H9 (cell line): ENCODE measurements at regions not wholly inside any gene's neighbourhood (a gene's known extent, or its start where the extent isn't known, plus 50 kb on each side); places are given as distances from the start of the nearest gene placed in this dataset.

Source experiments
- DNase-seq: peaks from one replicate; pipeline ENCODE4 v3.0.0-alpha.2; 2017
- H2AFZ ChIP-seq: one replicate; pipeline ENCODE4 v1.6.1; 2013; ENCODE audit warnings: mild to moderate bottlenecking, low read length, control low read depth, moderate library complexity
- H2AK5ac ChIP-seq: 2 replicates; pipeline ENCODE4 v1.6.1; 2013; ENCODE audit warnings: low read length, control low read depth, mixed read lengths; ENCODE audit not compliant: insufficient read length
- H2BK120ac ChIP-seq: one replicate; pipeline ENCODE4 v1.6.1; 2013; ENCODE audit warnings: low read depth, mild to moderate bottlenecking, low read length, control low read depth, inconsistent platforms; ENCODE audit not compliant: poor library complexity, severe bottlenecking
- H2BK12ac ChIP-seq: 2 replicates; pipeline ENCODE4 v1.6.1; 2013; ENCODE audit warnings: low read length, control low read depth, mixed read lengths, low read depth; ENCODE audit not compliant: insufficient read length
- H2BK15ac ChIP-seq: 2 replicates; pipeline ENCODE4 v1.6.1; 2013; ENCODE audit warnings: low read depth, low read length, control low read depth
- H2BK20ac ChIP-seq: one replicate; pipeline ENCODE4 v1.6.1; 2013; ENCODE audit warnings: low read depth, mild to moderate bottlenecking, low read length, control low read depth, inconsistent platforms; ENCODE audit not compliant: poor library complexity, severe bottlenecking
- H2BK5ac ChIP-seq: 2 replicates; pipeline ENCODE4 v1.6.1; 2013; ENCODE audit warnings: low read length, control low read depth, mixed read lengths; ENCODE audit not compliant: insufficient read length
- H3K14ac ChIP-seq: 2 replicates; pipeline ENCODE4 v1.6.1; 2013; ENCODE audit warnings: low read length, control low read depth; ENCODE audit not compliant: insufficient read depth
- H3K18ac ChIP-seq: 2 replicates; pipeline ENCODE4 v1.6.1; 2013; ENCODE audit warnings: low read depth, mild to moderate bottlenecking, mixed read lengths, low read length, control low read depth; ENCODE audit not compliant: insufficient read length
- H3K23ac ChIP-seq: 2 replicates; pipeline ENCODE4 v1.6.1; 2013; ENCODE audit warnings: low read length, control low read depth, mixed read lengths, low read depth; ENCODE audit not compliant: insufficient read length
- H3K23me2 ChIP-seq: 2 replicates; pipeline ENCODE4 v1.6.1; 2013; ENCODE audit warnings: low read depth, mild to moderate bottlenecking, mixed read lengths, low read length, control low read depth; ENCODE audit not compliant: insufficient read length, poor library complexity, severe bottlenecking
- H3K27ac ChIP-seq: 2 replicates; pipeline ENCODE4 v1.5.1; 2013; ENCODE audit warnings: low read length, control low read depth, mixed read lengths, low read depth; ENCODE audit not compliant: insufficient read length
- H3K27me3 ChIP-seq: 2 replicates; pipeline ENCODE4 v1.6.1; 2013; ENCODE audit warnings: low read length, control low read depth, inconsistent platforms; ENCODE audit not compliant: insufficient read depth
- H3K4ac ChIP-seq: 2 replicates; pipeline ENCODE4 v1.6.1; 2013; ENCODE audit warnings: low read depth, mild to moderate bottlenecking, control low read depth, inconsistent platforms, low read length, moderate library complexity
- H3K4me1 ChIP-seq: 2 replicates; pipeline ENCODE4 v1.6.1; 2013; ENCODE audit warnings: low read length, control low read depth, inconsistent platforms; ENCODE audit not compliant: insufficient read depth
- H3K4me2 ChIP-seq: 2 replicates; pipeline ENCODE4 v1.6.1; 2013; ENCODE audit warnings: low read length, control low read depth, mixed read lengths; ENCODE audit not compliant: insufficient read length, insufficient read depth
- H3K56ac ChIP-seq: 2 replicates; pipeline ENCODE4 v1.6.1; 2013; ENCODE audit warnings: low read depth, mild to moderate bottlenecking, mixed read lengths, low read length, control low read depth; ENCODE audit not compliant: insufficient read length
- H3K79me1 ChIP-seq: 2 replicates; pipeline ENCODE4 v1.6.1; 2013; ENCODE audit warnings: low read depth, mild to moderate bottlenecking, moderate library complexity, low read length, control low read depth, inconsistent platforms; ENCODE audit not compliant: insufficient read depth, poor library complexity, severe bottlenecking
- H3K79me2 ChIP-seq: 2 replicates; pipeline ENCODE4 v1.6.1; 2013; ENCODE audit warnings: low read length, control low read depth, inconsistent platforms; ENCODE audit not compliant: insufficient read depth
- H3K9ac ChIP-seq: 2 replicates; pipeline ENCODE4 v1.6.1; 2013; ENCODE audit warnings: low read length, control low read depth, mixed read lengths; ENCODE audit not compliant: insufficient read length; ENCODE audit errors: extremely low read depth
- H3K9me3 ChIP-seq: one replicate; pipeline ENCODE4 v1.6.1; 2013; ENCODE audit warnings: low read depth, low read length, inconsistent platforms; ENCODE audit not compliant: control insufficient read depth
- H3T11ph ChIP-seq: one replicate; pipeline ENCODE4 v1.6.1; 2013; ENCODE audit warnings: mild to moderate bottlenecking, low read length, control low read depth, inconsistent platforms
- H4K20me1 ChIP-seq: one replicate; pipeline ENCODE4 v1.6.1; 2013; ENCODE audit not compliant: control insufficient read depth, insufficient read length, insufficient read depth
- H4K5ac ChIP-seq: 2 replicates; pipeline ENCODE4 v1.6.1; 2013; ENCODE audit warnings: low read depth, mild to moderate bottlenecking, mixed read lengths, low read length, control low read depth; ENCODE audit not compliant: insufficient read length
- H4K8ac ChIP-seq: replicated peaks from 2 replicates; pipeline ENCODE4 v1.6.1; 2013; ENCODE audit warnings: low read length, control low read depth, mixed read lengths, low read depth; ENCODE audit not compliant: insufficient read length
- H4K91ac ChIP-seq: 2 replicates; pipeline ENCODE4 v1.6.1; 2013; ENCODE audit warnings: low read depth, mild to moderate bottlenecking, moderate library complexity, mixed read lengths, low read length, control low read depth; ENCODE audit not compliant: insufficient read length
- H3K27ac Mint-ChIP-seq, 3 experiments: 2 replicates in 2 of 3; 3 replicates in 1 of 3; pipeline ENCODE4 v1.8.0; 2020 to 2021; ENCODE audit warnings: mixed read lengths in 3 of 3, mild to moderate bottlenecking in 1 of 3, moderate library complexity in 1 of 3
- H3K27me3 Mint-ChIP-seq: 2 replicates; pipeline ENCODE4 v1.8.0; 2021; ENCODE audit warnings: low read depth, mild to moderate bottlenecking, moderate library complexity, mixed read lengths
- H3K36me3 Mint-ChIP-seq, 3 experiments: 2 replicates in 2 of 3; 3 replicates in 1 of 3; pipeline ENCODE4 v1.8.0; 2020 to 2021; ENCODE audit warnings: low read depth in 3 of 3, mixed read lengths in 3 of 3; ENCODE audit not compliant: insufficient read depth in 1 of 3
- H3K4me1 Mint-ChIP-seq, 2 experiments: 2 replicates each; pipeline ENCODE4 v1.8.0; 2020; ENCODE audit warnings: mixed read lengths in 2 of 2
- H3K4me3 Mint-ChIP-seq, 2 experiments: 2 replicates in 1 of 2; 3 replicates in 1 of 2; pipeline ENCODE4 v1.8.0; 2020 to 2021; ENCODE audit warnings: mild to moderate bottlenecking in 2 of 2, mixed read lengths in 2 of 2, moderate library complexity in 1 of 2
- H3K9me3 Mint-ChIP-seq, 2 experiments: 2 replicates in 1 of 2; 3 replicates in 1 of 2; pipeline ENCODE4 v1.8.0; 2020; ENCODE audit warnings: mild to moderate bottlenecking in 2 of 2, mixed read lengths in 2 of 2, moderate library complexity in 1 of 2
- WGBS: extraction: QIAGEN DNeasy Blood & Tissue Kit; methylation state at CpG from one replicate; pipeline ENCODE4 v1.1.7; 2013; ENCODE audit warnings: missing lambda C conversion rate, low lambda C conversion rate, mixed read lengths; ENCODE audit not compliant: insufficient read length; ENCODE audit errors: extremely low coverage; 5-methylcytosine and 5-hydroxymethylcytosine counted together
- TF ChIP-seq, protein P1 (sequence below): fragments of 200-600 bp; sonication (generic); conservative IDR thresholded peaks from 3 replicates; pipeline ENCODE4 v1.8.0; 2021; ENCODE audit warnings: antibody characterized with exemption, mild to moderate bottlenecking

DNA sequence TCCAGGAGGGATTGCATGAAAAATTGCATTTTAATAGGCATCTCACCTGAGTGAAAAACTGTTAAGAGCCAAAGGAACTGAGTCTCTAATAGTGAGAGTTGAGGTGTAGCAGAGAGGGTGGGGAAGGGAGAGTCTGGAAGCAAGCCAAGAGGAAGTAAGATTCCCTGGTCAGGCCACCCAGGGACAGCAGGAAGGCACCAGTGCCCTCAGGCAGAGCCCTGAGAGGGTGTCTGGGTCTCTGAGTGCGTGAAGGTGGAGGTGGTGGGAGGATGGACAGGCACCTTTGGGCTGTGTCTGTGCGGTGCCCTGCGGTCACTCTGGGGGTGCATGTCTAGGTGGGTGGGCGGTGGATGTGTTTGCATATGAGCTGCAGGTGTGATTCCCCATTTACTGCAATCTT, 300.4 kb upstream of the ROPN1 start:
- Histone ChIP-seq H3K18ac (no peak overlapping the region), H2BK5ac (no peak overlapping the region), H3K9me3 (no peaks in the 10 kb centered on the region), H3K27me3 (no peaks in the 10 kb centered on the region), H3K56ac (no peak overlapping the region), H3K23ac (no peak overlapping the region), H3K4ac (no peak overlapping the region), H4K5ac (no peak overlapping the region), H2AFZ (no peak overlapping the region), H3K9ac (no peak overlapping the region), H4K20me1 (no peaks in the 10 kb centered on the region), H2BK20ac (no peak overlapping the region), H3K23me2 (no peaks in the 10 kb centered on the region), H3K27ac (no peak overlapping the region), H2AK5ac (no peak overlapping the region), H3K14ac (no peak overlapping the region), H2BK120ac (no peak overlapping the region), H2BK12ac (no peak overlapping the region), H4K91ac (no peak overlapping the region), H3T11ph (no peak overlapping the region), H4K8ac (no peak overlapping the region), H3K79me2 (no peaks in the 10 kb centered on the region), H3K79me1 (no peaks in the 10 kb centered on the region), H3K4me1 (no peaks in the 10 kb centered on the region), H3K4me2 (no peak overlapping the region), H2BK15ac (no peak overlapping the region)
- TF ChIP-seq, protein P1, sequence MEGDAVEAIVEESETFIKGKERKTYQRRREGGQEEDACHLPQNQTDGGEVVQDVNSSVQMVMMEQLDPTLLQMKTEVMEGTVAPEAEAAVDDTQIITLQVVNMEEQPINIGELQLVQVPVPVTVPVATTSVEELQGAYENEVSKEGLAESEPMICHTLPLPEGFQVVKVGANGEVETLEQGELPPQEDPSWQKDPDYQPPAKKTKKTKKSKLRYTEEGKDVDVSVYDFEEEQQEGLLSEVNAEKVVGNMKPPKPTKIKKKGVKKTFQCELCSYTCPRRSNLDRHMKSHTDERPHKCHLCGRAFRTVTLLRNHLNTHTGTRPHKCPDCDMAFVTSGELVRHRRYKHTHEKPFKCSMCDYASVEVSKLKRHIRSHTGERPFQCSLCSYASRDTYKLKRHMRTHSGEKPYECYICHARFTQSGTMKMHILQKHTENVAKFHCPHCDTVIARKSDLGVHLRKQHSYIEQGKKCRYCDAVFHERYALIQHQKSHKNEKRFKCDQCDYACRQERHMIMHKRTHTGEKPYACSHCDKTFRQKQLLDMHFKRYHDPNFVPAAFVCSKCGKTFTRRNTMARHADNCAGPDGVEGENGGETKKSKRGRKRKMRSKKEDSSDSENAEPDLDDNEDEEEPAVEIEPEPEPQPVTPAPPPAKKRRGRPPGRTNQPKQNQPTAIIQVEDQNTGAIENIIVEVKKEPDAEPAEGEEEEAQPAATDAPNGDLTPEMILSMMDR, result no peak
- no peaks in the 10 kb centered on the region for H3K36me3 Mint-ChIP-seq
- peaks cover 3 to 4% of the 10 kb centered on the region in 2 experiments; a peak in 3 of 5 replicates for H3K9me3 Mint-ChIP-seq
- peaks cover 0 to 6% of the 10 kb centered on the region in 2 experiments; a peak in 2 of 4 replicates for H3K4me1 Mint-ChIP-seq
- no peak overlapping the region; a peak in 1 of 7 replicates for H3K27ac Mint-ChIP-seq
- H3K27me3 Mint-ChIP-seq, result no peaks in the 10 kb centered on the region; the same call in none of the 2 replicates
- no peak for DNase-seq
- H3K4me3 Mint-ChIP-seq, result no peak overlapping the region
- no CpG with 5 or more reads among the region's 4 CpGs for WGBS
